ENCODE measurements at regions not wholly inside any gene's neighbourhood (a gene's known extent, or its start where the extent isn't known, plus 50 kb on each side); places are given as distances from the start of the nearest gene placed in this dataset.
A peak's percentile ranks its signal among the peaks of the same experiment; 100 is the strongest.

GRCh38 chr15:70323111-70323851 is 225.6 kb upstream of the TLE3 start:
- no peaks in the 10 kb centered on the region for H3K9me3 Mint-ChIP-seq
- H3K4me1 Mint-ChIP-seq (ENCODE audit: low read depth) = peaks cover 78% of the 10 kb centered on the region
- H3K4me3 Mint-ChIP-seq = no peak overlapping the region
- H3K27me3 Mint-ChIP-seq (ENCODE audit: insufficient read depth) = peaks cover 19% of the 10 kb centered on the region
- peak overlapping the region; percentile 17; the same call in 1 of the 2 replicates for H3K27ac Mint-ChIP-seq
- no peak for TF ChIP-seq CTCF (IDR thresholded peaks at IDR 0.05)
- no peak for DNase-seq
- peaks cover 4% of the 10 kb centered on the region; the same call in 1 of the 2 replicates for H3K36me3 Mint-ChIP-seq (ENCODE audit: low read depth)

DNA sequence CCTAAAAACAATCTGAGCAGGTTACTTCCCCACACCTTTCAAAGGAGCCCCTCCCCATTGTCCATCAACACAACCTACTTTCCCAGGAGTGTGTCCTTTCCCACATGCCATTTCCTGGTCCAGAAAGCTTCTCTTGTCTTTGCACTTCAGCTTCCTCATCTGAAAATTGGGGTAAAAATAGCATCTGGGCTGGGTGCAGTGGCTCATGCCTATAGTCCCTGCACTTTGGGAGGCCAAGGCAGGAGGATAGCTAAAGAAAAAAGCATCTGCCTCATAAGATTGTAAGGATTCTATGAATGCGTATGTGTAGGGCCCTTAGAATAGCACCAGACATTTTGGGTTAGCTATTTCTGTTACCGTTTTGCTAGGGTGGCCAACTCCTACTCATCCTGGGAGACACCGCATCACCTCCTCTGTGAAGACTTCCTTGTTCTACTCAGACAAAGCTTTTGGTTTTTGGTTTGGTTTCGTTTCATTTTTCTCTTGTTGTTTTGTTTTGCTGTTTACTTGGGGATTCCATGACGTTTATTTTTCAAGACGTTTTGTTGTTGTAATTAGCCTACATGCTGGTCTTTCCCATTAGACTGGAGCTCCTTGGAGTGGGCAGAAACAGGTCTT is 224.4 kb upstream of the TLE3 start:
- Mint-ChIP-seq H3K27me3 (ENCODE audit: insufficient read depth) (peaks cover 19% of the 10 kb centered on the region), H3K36me3 (ENCODE audit: low read depth) (peaks cover 4% of the 10 kb centered on the region; the same call in 1 of the 2 replicates), H3K9me3 (no peaks in the 10 kb centered on the region), H3K27ac (no peak overlapping the region), H3K4me3 (no peak overlapping the region; the same call in 1 of the 2 replicates), H3K4me1 (ENCODE audit: low read depth) (peaks cover 70% of the 10 kb centered on the region)
- no peak for DNase-seq
- no peak for TF ChIP-seq CTCF (IDR thresholded peaks at IDR 0.05)

GRCh38 chr15:70321172-70321819 is 223.6 kb upstream of the TLE3 start:
- Mint-ChIP-seq H3K27me3 (ENCODE audit: insufficient read depth) (peaks cover 16% of the 10 kb centered on the region), H3K4me3 (no peak overlapping the region), H3K36me3 (ENCODE audit: low read depth) (peaks cover 4% of the 10 kb centered on the region; the same call in 1 of the 2 replicates), H3K9me3 (no peaks in the 10 kb centered on the region), H3K27ac (no peak overlapping the region), H3K4me1 (ENCODE audit: low read depth) (peaks cover 67% of the 10 kb centered on the region)
- TF ChIP-seq CTCF (IDR thresholded peaks at IDR 0.05) = no peak
- DNase-seq = no peak

DNA sequence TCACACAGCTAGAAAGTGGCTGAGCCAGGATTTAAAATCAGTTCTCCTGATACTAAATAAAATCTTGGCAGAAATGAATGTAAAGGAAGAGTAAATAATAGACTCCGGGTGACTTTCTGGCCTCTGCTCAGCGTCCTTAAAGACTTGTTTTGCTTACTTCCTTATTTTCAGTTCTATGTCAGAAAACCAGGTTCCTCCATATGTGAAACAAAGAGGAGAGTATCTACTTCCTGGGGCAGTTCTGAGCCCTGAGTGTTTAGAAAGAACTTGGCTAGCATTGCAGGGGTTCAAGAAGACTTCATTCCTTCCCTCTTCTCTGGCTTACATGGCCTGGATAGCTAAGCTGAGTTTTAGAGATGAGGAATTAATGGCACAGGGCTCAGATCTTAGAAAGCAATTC is 222.8 kb upstream of the TLE3 start:
- peaks cover 16% of the 10 kb centered on the region for H3K27me3 Mint-ChIP-seq (ENCODE audit: insufficient read depth)
- no peak overlapping the region for H3K27ac Mint-ChIP-seq
- H3K4me1 Mint-ChIP-seq (ENCODE audit: low read depth) = peaks cover 67% of the 10 kb centered on the region
- no peak for DNase-seq
- TF ChIP-seq CTCF (IDR thresholded peaks at IDR 0.05) = no peak
- H3K36me3 Mint-ChIP-seq (ENCODE audit: low read depth) = peaks cover 4% of the 10 kb centered on the region; the same call in 1 of the 2 replicates
- H3K4me3 Mint-ChIP-seq = no peak overlapping the region
- no peaks in the 10 kb centered on the region for H3K9me3 Mint-ChIP-seq

DNA sequence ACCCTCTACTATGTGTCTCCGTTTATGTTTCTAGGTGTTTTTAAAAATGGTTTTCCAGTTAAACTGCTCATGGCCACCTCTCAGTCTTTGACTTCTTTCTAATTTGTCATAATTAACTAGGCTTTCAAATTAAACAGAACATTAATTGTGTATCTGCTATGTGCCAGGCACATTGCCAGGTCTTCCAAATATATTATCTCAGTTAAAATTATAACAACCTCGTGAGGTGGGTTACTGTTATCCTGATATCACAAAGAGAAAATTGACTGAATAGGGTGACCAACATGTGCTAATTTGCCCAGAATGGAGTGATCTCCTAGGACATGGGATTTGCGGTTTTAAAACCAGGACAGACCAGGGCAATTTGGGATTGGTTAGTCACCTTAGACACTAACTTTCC is 222.4 kb upstream of the TLE3 start:
- peaks cover 4% of the 10 kb centered on the region; the same call in 1 of the 2 replicates for H3K36me3 Mint-ChIP-seq (ENCODE audit: low read depth)
- H3K4me3 Mint-ChIP-seq = no peak overlapping the region
- no peaks in the 10 kb centered on the region for H3K9me3 Mint-ChIP-seq
- peaks cover 16% of the 10 kb centered on the region for H3K27me3 Mint-ChIP-seq (ENCODE audit: insufficient read depth)
- no peak for DNase-seq
- TF ChIP-seq CTCF (IDR thresholded peaks at IDR 0.05) = no peak
- H3K27ac Mint-ChIP-seq = no peak overlapping the region; the same call in 1 of the 2 replicates
- H3K4me1 Mint-ChIP-seq (ENCODE audit: low read depth) = peaks cover 65% of the 10 kb centered on the region
